ENCODE measurements at regions not wholly inside any gene's neighbourhood (a gene's known extent, or its start where the extent isn't known, plus 50 kb on each side); places are given as distances from the start of the nearest gene placed in this dataset.

DNA sequence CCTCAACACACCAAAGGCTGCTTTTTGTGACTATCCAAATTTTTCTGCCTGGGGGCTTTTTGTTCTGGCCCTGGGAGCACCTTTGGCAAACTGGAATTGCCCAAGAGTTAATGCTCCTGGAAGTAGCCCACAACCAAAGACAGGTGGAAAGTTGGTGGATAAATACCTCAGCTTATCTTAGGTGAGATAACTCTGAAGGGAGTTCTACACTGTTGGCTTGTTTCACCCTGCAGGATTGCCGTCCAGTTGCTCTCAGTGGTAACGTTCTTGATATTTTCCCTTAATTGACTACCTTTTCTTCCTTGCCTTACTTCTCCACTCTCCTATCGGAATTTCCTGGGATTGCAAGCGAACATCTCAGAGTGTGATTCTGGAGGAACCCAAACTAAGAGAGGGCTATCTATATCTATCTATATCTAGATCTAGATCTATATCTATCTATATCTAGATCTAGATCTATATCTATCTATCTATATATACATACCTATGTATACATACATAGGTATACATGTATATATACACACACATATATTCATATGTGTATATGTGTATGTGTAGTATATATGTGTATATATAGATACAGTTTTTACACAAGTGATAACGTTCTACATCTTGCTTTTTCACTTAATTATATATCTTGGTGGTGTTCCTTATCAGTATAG is 82.6 kb upstream of the DHX15 start:
- DNase-seq: no peak

DNA sequence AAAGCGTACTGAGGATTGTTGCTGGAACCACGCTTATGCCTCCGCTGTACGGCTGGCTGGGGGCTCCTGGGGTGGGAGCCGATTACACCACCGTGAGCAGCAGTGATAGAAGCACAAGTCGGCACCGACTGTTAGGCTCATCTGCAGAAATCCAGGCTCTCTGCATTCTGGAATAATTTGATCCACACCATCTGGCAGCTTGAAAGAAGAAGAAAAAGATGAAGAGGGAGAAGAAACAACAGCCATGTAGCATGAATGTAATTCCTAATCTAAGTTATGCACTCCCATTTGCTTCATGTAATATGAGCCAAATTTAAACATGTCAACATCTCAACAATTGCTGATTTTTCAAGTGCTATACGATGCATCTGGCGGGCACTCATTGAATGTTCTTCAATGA is 84.6 kb upstream of the DHX15 start:
- DNase-seq: no peak

DNA sequence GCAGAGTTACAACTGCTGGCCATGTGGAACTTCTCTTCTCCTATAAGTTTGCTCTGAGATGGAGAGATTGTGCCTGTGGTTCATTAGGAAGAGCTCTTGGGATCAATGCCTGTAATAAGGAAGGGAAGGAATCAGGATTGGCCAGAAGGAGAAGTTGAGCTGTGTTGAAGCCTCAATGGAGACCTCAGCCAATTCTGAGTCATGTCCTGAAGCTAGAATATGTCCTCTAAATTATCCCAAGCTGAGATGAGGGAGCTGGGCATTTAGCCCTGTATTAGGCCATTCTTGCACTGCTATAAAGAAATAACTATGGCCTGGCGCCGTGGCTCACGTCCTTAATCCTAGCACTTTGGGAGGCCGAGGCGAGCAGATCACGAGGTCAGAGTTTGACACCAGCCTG is 85.4 kb upstream of the DHX15 start:
- DNase-seq: no peak

DNA sequence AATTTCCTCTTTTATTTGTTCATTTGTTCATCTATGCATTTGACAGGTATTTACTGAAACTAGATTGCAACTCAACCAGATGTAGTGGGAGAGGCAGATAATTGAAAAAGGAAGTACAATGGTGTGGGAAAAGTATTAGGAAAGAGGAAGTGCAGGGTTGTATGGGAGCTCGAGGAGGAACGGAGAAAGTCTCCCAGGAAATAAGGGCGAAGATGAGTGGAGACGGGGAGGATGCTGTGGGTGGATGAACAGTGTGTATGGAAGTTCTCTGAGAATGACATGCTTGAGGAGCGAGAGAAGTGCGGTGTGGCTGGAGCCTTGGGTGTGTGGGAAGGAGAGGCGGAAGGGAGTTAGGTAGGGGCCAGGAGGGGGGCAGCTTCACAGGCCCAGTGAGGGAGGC is 87.5 kb upstream of the DHX15 start:
- no peak for DNase-seq

DNA sequence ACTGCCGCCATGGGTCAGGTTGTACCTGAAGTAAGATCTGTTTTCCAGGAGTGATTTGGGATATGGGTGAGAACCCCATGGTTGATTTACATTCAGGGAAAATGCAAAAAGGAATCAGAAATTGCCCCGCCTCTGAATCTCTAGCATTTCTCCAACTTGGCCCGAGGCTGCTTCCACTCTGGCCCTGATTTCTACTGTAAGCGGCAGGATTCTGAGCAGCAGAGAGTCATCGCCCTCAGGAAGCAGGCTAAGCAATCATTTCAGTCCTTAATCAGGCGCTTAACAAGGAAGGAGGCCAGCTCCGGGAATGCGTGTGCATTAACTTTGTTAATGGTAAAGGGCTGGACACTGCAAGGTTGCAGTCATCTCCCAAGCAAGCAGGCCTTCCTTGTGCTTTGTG is 88.5 kb upstream of the DHX15 start:
- no peak for DNase-seq

DNA sequence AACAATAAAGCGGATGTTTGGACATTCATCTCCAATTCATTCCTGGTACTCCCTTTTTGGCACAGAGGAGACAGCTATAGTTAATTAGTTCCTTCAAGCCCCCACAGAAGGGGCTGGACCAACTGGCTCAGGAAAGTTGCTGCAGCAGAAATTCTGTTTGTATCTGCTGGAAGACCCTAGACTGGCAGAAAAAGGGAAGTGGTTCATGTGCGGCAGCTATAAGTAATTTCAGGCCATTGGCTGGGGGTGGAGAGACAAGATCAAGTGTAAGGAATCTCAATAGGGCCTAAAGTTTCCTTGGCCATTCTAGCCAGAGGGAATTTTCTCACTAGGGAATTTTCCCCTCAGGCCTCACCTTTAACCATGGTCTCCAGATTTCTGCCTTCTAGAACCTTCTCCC is 89.9 kb upstream of the DHX15 start:
- DNase-seq: no peak

DNA sequence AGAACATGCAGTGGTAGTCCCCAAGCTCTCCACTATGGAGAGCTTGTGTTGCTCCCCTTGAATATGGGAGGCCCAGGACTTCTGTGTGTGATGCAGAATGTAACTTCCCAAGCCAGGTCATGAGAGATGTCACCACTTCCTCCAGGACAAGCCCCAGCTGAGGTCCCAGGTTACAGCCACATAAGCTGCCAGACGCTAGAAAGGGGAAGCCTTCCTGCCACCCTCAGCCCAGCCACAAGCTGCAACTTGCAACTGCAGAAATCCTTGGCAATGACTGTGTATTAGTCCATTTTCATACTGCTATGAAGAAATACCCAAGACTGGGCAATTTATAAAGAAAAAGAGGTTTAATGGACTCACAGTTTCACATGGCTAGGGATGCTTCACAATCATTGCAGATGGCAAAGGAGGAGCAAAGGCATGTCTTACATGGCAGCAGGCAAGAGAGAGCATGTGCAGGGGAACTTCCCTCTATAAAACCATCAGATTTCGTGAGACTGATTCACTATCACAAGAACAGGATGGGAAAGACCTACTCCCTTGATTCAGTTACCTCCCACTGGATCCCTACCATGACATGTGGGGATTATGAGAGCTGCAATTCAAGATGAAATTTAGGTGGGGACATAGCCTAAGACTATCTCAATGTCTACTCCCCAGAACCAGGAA is 91.5 kb upstream of the DHX15 start:
- DNase-seq: no peak

DNA sequence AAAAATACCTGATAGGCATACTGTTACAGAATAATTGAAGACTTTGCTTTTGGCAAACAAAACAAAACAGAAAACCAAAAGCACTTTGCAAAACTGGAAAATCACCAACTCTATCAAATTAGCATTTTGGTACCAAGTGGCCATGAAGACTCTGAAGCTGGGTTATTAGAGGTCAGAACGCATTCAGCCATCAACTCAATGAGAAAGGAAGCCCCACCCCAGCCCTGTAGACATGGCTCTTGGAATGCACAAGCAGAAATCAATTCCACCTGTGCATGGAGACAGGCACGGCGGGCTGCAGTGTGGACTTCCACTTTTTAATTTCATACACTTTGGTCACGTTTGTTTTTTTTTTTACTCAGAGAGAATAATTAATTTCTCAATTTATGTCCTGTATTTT is 93.6 kb upstream of the DHX15 start:
- DNase-seq: no peak

DNA sequence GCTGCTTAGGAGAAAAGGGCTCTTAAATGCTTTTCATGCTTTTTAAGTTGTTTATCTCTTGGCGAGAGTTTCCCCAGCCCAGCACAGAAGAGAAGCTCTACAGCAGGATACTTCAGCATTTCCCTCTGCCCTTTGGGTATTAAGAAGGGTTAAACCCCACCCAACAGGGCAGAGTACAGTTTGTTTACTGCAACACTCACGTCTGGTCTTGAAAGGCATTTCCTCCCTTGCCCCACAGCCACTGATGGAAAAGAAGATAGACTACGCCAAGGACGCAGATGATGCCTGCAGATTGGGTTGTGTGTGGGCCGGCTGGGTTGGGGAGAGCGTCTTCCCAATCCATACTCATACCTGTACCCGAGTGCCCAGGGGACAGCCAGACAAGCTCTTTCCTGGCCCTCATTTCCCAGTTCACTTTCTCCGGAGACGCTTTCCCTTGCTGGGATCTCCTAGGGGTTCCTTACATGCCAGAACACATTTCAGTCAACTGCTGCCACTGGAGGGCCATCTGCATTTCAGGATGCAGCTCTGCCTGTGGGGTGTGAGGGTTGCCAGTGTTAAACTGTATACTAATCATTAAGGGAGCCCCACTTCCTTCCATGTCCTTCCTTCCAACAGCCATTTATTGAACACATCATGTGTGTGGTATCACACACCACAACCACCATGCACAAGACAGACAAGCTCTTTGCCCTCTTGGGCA is 96.5 kb upstream of the DHX15 start:
- DNase-seq: no peak

DNA sequence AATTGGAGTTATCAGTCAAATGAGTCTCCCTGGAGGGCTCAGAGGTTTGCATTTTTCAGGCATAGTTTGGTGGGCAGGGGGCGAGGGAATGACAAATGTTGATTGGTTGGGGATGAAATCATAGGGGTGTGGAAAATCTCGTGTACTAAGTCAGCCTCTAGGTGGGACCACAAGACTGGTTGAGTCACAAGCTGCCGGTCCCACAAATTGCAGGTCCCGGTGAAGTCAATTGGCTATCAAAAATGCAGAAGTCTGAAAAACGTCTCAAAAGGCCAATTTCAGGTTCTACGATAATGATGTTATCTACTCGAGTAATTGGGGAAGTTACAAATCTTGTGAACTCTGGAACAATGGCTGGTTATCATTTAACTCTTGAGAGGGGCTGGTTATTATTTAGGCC is 98.8 kb upstream of the DHX15 start:
- DNase-seq: peak; percentile 9

DNA sequence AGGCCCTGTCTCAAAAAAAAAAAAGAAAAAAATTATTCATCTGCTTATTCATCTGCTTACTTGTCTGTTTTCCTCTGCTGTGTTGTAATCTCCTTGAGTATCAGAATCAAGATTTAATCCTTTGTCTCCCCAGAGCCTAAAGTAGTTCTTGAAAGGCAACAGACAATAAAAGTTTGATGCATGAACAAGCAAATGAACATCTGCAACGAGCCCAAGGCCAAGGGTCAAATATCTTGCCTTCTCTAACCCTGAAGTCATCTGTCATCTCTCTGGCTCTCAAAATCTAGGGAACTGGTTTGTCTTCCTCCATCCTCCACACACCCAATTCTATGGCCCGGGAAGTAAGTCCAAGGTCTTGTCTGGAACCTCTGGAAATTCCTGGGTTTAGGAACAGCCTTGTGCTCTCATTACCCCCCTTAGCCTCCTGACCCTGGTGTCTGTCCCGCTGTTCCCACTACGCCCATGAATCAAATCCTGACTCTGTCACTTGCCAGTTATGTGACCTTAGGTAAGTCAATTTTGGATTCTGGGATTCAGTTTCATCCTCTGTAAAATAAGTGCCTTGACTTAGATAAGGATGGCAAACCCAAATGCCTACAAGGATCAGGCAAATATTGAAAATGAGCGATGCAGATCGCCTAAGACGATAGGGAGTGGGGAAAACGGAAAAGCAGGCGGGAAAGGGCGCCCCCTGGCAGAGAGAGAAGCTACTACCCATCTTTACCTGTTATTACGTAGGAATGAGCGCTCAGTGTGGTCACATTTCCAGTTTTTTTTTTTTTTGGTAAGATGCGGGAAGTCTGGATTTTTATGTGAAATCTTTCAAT is 102.7 kb upstream of the DHX15 start:
- DNase-seq: no peak

DNA sequence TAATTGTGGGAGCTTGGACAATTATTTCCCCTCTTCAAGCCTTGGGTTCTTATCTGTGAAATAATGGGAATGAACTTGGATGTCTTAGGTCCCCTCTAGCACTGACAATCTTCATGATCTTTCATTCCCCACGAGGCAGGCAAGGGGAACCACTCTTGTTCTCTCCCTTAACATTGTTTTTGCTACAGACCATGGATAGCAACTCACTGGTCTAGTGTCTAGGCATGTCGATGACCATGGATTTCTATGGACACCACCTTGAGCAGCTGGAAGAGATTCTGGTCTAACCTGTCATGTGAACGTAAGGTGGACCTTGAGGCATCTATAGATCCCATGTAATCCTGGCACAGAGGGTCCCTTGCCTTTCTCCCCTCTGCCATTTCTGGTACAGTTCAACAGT is 104.1 kb upstream of the DHX15 start:
- DNase-seq: no peak

DNA sequence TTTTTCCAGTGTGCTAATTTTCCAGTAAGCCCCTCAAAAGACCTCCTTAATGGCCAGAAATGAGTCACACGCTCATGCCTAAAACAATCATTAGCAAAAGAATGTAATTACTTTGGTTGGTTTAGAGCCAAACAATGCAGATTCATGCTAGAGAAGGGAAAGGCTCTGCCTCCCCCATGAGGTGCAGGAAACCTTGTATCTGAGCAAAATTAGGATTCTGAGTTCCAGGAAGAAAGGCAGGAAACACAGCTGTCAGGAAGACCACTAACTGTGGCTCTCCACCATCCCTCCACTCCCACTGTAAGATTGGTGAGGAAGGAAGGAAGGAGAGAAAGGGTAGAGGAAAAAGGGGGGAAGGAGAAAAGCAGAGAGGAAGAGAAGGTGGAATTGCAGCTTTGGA is 104.9 kb upstream of the DHX15 start:
- no peak for DNase-seq

DNA sequence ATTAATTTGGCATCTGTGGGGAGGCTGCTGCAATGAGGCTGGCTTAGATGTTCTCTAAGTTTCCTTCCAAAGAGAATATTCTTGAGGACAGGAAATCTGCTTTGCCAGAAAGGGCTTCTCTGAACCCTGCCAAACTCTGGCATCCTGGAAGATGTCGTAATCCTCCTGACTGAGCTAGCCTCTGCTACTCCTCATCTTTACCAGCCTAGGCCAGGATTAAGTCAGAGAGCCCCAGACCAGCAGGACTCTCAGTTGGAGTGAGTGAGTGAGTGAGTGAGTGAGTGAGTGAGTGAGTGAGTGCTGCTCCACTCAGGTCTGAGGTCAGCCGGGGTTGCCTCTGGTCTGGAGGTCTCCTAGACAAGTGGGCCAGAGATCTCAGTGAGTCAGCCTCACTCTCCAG is 104.9 kb upstream of the SOD3 start:
- peak; percentile 12 for DNase-seq

DNA sequence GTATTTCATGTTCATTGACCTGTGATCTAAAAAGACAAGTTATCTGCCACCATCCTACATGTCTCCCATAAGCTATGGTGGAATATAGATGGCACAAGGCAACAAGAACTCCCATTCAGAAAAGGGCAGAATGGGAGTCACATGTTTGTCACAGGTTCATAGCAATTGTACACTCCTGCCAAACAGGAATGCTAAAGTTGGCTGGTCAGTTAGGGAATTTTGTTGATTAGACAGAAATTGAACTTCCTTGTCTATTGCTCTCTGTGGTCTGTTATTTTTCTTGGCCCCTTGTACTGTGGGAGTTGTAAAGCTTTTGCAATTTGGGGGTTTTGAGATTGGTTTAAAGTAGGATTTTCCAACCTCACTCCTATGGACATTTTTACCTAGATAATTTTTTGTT is 101.7 kb upstream of the SOD3 start:
- DNase-seq: no peak

DNA sequence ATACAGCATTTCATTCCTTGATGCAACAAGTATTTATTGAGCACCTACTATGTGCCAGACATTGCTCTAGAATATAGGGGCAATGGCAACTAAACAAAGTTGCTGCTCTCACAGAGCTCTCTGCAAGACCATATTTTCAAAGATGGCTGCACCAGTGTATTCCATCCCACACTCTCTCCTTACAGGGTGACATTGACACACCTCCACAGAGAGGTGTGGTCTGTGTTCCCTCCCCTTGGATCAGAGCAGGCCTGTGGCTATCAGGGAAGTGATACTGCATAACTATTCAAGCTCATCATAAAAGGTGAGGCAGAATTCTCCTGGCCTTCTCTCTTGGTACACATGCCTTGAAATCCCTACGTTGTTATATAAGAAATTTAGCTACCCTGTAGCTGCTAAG is 95.3 kb upstream of the SOD3 start:
- no peak for DNase-seq

DNA sequence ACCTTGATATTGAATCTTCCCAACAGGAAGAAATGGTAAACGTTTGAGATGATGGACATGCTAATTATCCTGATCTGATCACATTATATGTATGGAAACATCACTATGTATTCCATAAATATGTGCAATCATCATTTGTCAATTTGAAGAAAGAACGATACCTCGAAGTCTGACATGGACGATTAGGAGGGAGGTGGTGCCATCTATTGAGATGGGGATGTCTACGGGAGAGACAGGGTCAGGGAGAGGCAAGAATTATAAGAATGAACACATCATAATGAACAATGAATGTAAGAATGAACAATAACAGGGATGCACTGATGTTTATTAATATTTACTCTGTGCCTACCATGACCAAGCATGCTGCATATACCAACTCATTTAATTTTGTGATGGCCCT is 93.7 kb upstream of the SOD3 start:
- no peak for DNase-seq

DNA sequence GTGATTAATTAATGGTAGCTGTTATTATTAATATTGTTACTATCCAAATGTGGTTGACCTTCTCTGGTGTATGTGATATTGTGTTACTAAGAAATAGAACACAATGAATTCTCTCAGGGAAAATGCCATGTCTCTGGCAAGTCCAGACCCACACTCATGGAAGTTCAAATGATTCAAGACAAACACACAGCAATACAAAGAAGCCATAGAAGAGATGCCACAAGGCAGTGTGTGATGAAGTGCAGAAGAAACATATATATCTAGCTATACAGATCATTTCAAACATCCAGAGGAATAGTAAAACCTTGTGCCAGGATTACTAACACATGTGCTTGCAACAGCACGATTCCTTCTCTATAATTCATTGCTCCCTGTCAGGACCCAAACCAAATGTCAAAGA is 93.1 kb upstream of the SOD3 start:
- DNase-seq: no peak

DNA sequence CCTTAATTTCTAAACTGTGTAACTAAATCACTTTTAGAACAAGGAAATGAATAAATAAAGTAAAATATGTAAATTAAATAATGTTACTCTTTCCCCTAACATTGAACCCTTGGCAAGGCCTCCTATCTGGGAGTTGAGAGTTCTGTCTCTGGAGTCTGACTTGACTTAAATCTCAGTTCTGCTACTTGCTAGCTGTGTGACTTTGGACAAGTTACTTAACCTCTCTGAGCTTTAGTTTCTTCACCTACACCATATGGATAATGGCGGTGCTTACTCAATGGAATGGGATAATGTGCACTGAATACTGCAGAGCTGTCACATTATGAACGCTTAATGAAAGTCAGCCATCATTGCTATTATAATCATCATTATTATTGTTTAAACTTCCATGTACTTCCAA is 92.1 kb upstream of the SOD3 start:
- no peak for DNase-seq

DNA sequence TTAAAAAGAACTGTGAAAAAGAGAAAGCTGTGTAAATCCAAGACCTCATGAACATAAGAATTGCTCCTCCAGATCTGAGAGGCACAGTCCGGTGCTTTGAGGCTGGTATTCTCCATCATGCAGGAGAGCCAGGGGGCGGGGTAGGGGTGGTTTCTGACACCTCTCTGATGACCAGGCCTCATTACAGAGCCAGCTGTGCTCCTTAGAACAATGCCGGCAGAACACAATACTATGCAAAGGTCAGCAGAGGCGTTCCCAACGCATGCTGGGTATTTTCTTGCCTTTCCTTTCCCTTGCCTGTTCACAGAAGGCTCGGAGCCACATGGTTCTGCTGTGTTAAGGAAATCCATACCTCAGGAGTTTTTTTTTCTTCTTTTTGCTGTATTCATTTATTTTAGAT is 91.2 kb upstream of the SOD3 start:
- DNase-seq: no peak

DNA sequence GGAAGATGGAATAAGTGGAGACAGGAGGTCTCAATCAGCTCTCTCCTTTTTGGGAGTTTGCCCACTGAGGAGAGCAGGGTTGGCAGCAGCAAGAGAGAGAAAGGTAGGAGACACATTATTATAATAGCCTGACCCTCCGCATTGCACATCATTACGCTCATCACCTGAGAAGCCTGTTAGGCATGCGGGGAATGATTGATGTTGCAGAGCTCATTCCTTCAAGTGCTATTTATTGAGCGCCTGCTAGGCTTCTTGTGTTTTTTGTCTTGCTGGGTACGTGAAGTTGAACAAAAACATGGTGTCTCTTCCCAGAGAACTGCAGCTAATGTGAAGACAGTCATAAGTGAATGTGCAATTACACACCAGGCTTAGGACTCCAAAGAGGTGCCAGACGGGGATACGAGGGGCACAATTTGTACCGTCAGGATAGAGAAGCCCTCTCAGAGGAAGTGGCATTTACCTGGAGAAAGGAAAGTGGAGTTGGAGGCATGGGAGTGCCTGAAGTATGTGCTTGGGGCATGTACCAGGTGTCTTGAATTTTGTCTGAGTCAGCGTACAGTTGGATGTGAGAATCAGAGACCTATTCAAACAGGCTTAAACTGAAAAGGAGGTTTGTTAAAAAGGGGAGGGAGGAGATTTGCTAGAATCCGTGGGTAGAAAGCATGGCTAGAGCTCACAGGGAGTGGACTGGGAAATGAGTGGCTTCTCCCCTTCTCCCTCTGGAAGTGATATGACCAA is 90.2 kb upstream of the SOD3 start:
- no peak for DNase-seq

DNA sequence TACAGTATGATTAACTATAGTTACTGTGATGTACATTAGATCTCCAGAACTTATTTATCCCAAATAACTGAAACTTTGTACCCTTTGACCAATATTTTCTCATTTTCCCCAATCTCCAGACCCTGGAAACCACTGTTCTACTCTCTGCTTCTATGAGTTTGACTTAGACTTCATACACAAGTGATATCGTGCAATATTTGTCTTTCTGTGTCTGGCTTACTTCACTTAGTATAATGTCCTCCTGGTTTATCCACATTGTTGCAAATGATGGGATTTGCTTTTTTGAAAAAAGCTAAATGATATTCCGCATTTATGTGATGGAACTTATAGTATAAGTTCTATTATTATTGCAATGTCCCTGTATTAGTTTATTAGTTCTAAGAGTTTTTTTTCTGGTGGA is 81.8 kb upstream of the SOD3 start:
- no peak for DNase-seq

DNA sequence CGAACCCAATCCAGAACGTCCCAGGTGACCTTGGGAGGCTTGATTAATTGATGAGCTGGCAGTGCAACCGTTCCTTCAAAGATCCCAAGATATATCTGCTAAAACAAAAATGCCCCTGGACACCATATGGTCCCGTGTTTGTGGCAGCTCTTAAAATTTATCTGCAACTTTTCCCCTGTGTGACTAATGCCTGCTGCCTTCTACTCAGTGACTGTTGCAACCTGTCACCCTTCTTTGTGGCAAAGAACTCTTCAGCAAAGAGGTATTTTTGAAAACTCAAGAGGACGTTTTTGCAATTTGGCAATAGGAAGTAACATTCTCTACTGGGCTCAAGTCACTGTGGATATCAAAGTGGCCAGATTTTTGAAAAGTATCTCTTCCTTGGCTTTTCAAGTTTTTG is 75.8 kb upstream of the SOD3 start:
- DNase-seq: no peak

Data from fibroblast of upper back skin (primary cell).